ENCODE measurements at regions not wholly inside any gene's neighbourhood (a gene's known extent, or its start where the extent isn't known, plus 50 kb on each side); places are given as distances from the start of the nearest gene placed in this dataset.

GRCh38 chrX:38862100-38862499 lies 60.8 kb downstream of the MID1IP1 start:
- no peaks in the 10 kb centered on the region for H3K9me3 ChIP-seq (ENCODE audit: low read depth)
- H3K4me3 ChIP-seq, result no peak overlapping the region
- no peak overlapping the region for H3K27ac ChIP-seq
- peaks cover 10% of the 10 kb centered on the region for H3K4me1 ChIP-seq (ENCODE audit: low read depth)
- H3K36me3 ChIP-seq, result no peaks in the 10 kb centered on the region
- TF ChIP-seq CTCF (IDR thresholded peaks at IDR 0.05; ENCODE audit: low read depth, low read length), result no peak
- no peaks in the 10 kb centered on the region for H3K27me3 ChIP-seq
- no peak for DNase-seq (ENCODE audit: low read depth in 1 of 2, low spot score in 1 of 2)

- Histone ChIP-seq H3K27me3 (no peaks in the 10 kb centered on the region), H3K27ac (peak overlapping the region; percentile 76), H3K4me1 (ENCODE audit: low read depth) (peaks cover 12% of the 10 kb centered on the region), H3K36me3 (no peaks in the 10 kb centered on the region), H3K9me3 (ENCODE audit: low read depth) (no peaks in the 10 kb centered on the region), H3K4me3 (no peak overlapping the region)
- no peak for TF ChIP-seq CTCF (IDR thresholded peaks at IDR 0.05; ENCODE audit: low read depth, low read length)
- DNase-seq (ENCODE audit: low read depth in 1 of 2, low spot score in 1 of 2), result peak in 1 of 2 donors; percentile 68
Observed at GRCh38 chrX:38864165-38864564, 62.9 kb downstream of the MID1IP1 start.

- H3K36me3 ChIP-seq, result no peaks in the 10 kb centered on the region
- H3K4me3 ChIP-seq, result no peak overlapping the region
- no peak for DNase-seq (ENCODE audit: low read depth in 1 of 2, low spot score in 1 of 2)
- no peak for TF ChIP-seq CTCF (IDR thresholded peaks at IDR 0.05; ENCODE audit: low read depth, low read length)
- H3K27me3 ChIP-seq, result no peaks in the 10 kb centered on the region
- H3K27ac ChIP-seq, result no peak overlapping the region
- H3K4me1 ChIP-seq (ENCODE audit: low read depth), result peaks cover 12% of the 10 kb centered on the region
- H3K9me3 ChIP-seq (ENCODE audit: low read depth), result no peaks in the 10 kb centered on the region
Observed at GRCh38 chrX:38868321-38868720, 67.1 kb downstream of the MID1IP1 start.

- no peak overlapping the region for H3K4me3 ChIP-seq
- no peaks in the 10 kb centered on the region for H3K36me3 ChIP-seq
- DNase-seq (ENCODE audit: low read depth in 1 of 2, low spot score in 1 of 2), result peak in 1 of 2 donors; percentile 64
- no peaks in the 10 kb centered on the region for H3K9me3 ChIP-seq (ENCODE audit: low read depth)
- TF ChIP-seq CTCF (IDR thresholded peaks at IDR 0.05; ENCODE audit: low read depth, low read length), result no peak
- no peak overlapping the region for H3K27ac ChIP-seq
- H3K4me1 ChIP-seq (ENCODE audit: low read depth), result peaks cover 11% of the 10 kb centered on the region
- H3K27me3 ChIP-seq, result no peaks in the 10 kb centered on the region
Observed at GRCh38 chrX:38868941-38869401, 67.7 kb downstream of the MID1IP1 start.

DNA sequence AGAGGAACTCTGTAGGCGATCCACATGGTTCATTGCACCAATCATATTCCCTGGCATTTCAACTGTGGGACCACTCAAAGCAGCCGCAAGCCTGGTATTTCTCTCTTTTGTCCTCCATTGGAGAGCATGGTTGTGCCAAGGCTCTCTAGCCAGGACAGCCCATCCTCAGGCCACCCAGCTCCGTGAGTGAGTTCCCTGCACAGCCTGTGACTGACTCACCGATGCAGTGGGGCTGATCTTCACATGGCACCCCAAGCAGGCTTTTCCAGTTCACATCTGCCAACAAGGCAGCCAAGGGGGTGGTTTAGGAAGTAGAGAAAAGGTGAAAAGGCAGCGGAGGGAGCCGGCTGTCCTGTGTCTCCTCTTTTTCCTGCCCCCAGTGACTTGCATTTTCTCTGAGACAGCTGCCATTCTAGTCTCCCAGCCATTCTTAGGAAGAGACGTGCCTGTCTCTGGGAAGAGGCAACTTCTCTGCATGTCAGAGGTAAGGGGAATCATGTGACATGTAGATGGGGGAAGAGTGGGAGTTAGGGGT lies 69.2 kb downstream of the MID1IP1 start:
- peaks cover 8% of the 10 kb centered on the region for H3K4me1 ChIP-seq (ENCODE audit: low read depth)
- H3K27ac ChIP-seq, result no peak overlapping the region
- H3K27me3 ChIP-seq, result no peaks in the 10 kb centered on the region
- TF ChIP-seq CTCF (IDR thresholded peaks at IDR 0.05; ENCODE audit: low read depth, low read length), result no peak
- no peaks in the 10 kb centered on the region for H3K9me3 ChIP-seq (ENCODE audit: low read depth)
- H3K36me3 ChIP-seq, result no peaks in the 10 kb centered on the region
- no peak for DNase-seq (ENCODE audit: low read depth in 1 of 2, low spot score in 1 of 2)
- no peak overlapping the region for H3K4me3 ChIP-seq
